Tibial nerve (tissue), 4 donors: ENCODE measurements at regions not wholly inside any gene's neighbourhood (a gene's known extent, or its start where the extent isn't known, plus 50 kb on each side); places are given as distances from the start of the nearest gene placed in this dataset.

Experiments used
- CTCF ChIP-seq, 5 experiments: fragments of 200-600 bp in 3 of 5; fragments of 450-650 bp in 2 of 5; sonication (generic) in 3 of 5; IDR thresholded peaks; one replicate each; pipeline ENCODE4 v1.5.1; 2016 to 2019; ENCODE audit warnings: antibody characterized with exemption in 5 of 5, mild to moderate bottlenecking in 3 of 5, moderate library complexity in 2 of 5
- EP300 ChIP-seq, 2 donors: sonication (generic); formaldehyde crosslinking; IDR thresholded peaks; one replicate each; pipeline ENCODE4 v1.6.1; 2017; ENCODE audit warnings: antibody characterized with exemption in 2 of 2, mild to moderate bottlenecking in 1 of 2
- POLR2A ChIP-seq, 2 donors: fragments of 450-650 bp; IDR thresholded peaks; one replicate each; pipeline ENCODE4 v1.6.1; 2017; ENCODE audit warnings: antibody characterized with exemption in 2 of 2, mild to moderate bottlenecking in 2 of 2, moderate library complexity in 2 of 2

DNA sequence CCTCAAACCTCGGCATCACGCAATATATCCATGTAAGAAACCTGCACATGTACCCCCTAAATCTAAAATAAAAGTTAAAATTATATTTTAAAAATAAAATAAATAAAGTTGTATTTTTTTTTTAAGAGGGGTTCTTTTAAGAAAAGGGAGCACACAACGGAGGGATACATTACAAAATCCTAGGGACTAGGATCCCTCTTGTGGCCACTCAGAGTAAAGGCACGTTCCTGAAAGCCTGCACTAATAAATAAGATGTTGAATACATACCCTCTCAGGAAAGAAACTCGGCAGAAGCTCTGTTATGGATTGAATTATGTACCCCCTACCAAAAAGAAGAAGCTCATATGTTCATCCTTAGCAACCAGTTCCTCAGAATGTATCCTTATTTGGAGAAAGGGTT lies 50.9 kb upstream of the PRDX4 start:
- TF ChIP-seq CTCF (IDR thresholded peaks at IDR 0.05) (peak in 3 of 5 experiments; percentile 20 to 42 (median 41)), EP300 (IDR thresholded peaks at IDR 0.05) (no peak), POLR2A (IDR thresholded peaks at IDR 0.05) (no peak)
